NCI-H146 treated with DMSO at 0.1 percent for 48 hours (cell line): ENCODE measurements at regions not wholly inside any gene's neighbourhood (a gene's known extent, or its start where the extent isn't known, plus 50 kb on each side); places are given as distances from the start of the nearest gene placed in this dataset.

Experiments
- DNase-seq: peaks from one replicate; lab custom pipeline; 2025; ENCODE audit not compliant: unreplicated experiment; lab: John Stamatoyannopoulos, UW

DNA sequence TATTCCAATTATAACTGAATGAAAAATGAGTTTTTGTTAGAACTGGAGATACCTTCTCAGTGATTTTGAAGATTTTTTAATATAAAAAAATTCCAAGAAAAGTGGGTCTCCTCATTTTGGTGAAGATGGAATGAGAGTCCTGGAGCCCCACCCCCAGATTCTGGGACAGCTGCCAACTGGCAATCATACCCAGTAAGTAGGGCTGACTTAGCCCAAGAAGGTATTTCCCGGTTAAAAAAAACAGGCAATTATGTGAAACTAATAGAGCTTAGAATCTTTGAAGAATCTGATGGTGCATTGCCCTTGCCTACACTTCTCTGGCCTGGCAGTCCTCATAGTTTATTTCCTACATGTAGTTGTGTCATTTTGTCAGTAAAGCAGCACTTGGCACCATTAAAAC is 52.8 kb upstream of the VWDE start:
- no peak for DNase-seq

DNA sequence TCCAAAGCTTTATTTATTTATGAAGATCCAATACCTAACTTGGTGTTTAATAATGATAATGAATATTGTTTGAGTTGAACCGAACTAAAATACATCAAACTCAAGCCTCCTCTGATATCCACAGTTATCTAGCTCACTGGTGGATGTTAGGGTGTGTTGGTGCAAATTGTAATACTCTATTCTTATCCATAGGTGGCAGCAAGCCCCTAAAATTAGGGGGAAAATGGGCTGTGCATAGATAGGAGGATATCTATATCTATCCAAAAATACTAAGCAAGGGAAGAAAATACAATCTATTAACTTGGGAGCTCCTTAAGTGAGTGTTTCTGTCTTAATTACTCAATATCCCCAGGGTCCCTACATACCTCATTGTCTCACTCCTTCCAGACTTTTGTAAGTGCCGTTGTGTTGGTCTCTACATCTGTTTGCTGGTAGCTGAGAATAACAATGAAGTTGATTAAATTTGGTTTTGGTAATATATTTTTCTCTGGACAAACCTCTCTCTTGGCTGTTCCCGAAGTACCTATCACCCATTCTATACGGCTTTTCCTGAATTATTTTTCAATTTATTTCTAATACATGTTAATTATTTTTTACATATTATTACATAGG is 55.0 kb upstream of the VWDE start:
- peak; percentile 42 for DNase-seq

DNA sequence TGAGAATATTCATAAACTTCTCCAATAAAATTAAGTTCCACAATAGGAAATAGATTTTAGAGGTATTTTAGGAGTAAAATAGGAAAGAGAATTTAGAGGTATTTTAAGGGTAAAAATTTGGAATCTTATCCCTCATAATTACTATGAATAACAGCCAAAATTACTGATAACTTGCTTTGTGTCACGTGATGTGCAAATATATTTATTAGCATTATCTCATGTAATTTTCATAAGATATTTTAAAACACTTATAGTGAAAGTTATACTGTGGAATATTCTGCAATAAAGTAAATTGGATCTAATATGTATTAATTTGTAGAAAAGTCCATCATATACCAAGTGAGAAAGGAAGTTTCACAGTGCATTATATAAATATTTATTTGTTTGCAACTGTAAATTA is 64.2 kb upstream of the VWDE start:
- DNase-seq, result no peak

DNA sequence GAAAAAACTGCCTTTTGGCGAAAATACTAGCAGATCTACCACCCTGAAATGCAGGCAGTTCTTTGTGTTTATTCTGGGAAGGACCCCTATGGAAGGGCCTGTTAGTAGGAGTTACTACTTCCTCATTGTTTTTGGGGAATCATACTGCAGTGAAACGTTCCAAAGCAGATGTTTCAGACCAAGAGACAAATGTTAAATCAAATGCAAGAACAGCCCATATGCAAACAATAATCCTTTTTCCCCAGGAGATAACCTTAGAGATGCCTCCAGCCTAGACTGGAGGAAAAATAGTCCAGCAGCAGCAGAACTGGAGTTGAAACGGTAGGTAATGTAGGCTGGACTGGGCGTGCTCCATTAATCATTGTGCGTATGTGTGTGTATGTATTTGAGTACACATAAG is 65.9 kb upstream of the VWDE start:
- DNase-seq, result no peak

DNA sequence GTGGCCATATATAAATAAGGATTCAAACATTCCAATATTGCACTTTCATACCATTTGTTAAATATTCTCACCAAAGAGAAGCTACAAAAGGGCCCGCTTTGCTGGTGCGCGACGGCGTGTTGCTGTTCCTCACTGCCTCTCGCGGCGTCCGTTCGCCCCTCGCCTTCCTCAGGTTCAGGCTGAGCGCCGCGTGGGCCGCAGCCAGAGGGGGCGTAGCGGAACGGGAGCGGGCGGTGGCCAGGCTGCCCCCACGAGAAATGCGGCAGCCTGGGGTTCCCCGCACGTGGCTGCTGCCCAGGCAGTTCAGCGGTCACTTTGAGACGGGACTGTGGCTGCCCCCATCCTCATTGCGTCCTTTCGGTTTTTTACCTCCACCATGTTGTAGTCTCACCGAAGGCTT is 67.3 kb upstream of the VWDE start:
- no peak for DNase-seq

DNA sequence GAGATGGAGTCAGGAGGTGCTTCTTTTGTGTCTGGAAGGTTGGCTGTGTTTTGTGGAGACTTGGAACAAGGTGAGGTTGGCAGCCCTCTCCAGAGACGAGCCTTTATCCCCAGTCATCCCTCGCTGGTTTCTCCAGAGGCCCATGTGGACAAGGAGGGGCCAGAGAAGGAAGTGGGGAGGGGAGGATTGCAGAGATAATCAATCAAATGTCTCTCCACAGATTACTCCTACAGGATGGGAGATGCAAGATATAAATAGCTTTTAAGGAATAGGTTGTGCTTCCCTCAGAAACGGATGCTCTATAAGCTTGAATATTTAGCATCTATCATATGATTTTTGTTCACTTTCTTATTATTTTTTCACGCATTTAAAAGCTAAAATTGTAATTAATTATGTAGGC is 70.4 kb upstream of the VWDE start:
- no peak for DNase-seq

DNA sequence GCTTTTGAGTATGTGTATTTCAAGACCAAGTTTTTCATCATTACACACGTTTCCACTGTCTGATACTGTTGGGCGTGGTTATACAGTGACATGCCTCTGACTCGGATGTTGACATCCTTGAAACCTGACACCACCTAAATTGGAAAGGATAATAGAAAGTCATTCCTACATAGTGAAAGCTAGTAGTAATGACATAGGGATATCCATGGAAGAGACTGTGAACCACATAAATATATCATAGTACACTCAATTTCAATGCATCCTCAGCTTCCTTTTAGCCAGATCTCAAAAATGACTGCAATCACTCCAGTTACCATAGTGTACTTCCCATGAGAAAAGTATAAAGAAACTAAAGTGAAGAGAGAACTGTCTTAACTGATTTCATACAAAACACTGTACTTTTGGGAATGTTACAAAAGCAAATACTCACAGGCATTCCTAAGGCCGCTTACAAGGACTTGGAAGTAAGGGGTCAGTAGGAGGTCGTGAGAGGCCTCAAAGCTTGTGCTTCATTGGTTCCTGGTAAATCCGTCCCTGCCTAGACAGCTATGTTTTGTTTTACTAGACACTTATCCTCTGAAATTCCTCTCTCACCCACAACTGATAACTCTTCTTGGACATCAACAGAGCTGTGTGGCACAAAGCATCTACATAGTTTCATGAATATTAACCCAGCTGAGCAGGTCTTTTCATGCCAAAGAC is 71.8 kb upstream of the VWDE start:
- peak; percentile 54 for DNase-seq

DNA sequence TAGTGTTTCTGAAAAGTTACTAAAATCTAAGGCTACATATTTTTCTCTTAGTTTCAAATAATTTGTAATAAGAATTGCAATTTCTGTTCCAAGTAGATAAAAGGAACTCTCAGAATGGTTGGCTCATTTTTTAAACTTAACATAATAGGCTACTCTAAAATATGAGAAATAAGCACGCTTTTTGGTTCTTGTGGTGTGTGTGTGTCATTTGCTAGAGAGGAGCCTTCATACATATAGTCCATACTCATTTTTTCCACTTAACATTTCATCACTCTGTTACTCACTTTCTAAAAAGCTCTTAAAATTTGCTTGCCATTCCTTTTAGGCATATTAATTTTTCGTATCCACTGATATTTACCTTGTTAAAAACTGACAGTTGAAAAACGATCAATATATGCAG is 74.0 kb upstream of the VWDE start:
- DNase-seq, result no peak

DNA sequence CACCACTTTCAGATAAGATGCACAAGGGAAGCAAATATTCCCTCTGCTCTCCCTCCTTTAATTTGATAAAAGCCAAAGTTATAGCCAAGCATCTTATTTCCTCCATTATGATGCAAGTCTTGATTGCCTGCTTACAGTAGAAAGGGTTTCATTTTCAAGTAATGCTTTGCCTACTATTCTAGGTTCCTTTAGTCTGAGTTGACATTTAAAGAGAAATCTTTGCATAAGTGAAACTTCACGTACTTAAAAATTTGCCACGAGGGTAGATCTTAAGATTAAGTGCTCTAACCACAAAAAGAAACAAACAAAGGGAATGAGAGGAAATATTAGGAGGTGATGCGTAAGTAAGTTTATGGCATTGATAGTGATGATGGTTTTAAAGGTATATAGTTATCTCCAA is 78.1 kb upstream of the VWDE start:
- no peak for DNase-seq

DNA sequence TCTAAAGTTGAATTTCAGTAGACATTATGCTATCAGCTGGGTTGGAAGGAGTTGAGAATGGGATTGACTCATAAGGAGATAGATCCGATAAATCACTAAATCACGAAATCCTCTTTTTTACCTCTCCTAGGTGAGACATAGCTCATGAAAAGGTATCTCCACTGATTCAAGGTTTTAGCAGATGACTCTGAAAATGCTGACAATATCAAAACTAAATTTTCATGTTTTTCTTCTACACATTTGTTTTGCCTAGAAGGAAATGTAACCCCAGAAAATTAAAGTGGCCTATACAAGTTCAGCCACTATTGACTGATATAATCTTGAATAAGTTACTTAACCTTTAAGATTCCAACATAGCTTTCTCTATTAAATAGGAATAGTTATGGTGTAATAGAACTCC is 82.2 kb upstream of the VWDE start:
- DNase-seq, result no peak

DNA sequence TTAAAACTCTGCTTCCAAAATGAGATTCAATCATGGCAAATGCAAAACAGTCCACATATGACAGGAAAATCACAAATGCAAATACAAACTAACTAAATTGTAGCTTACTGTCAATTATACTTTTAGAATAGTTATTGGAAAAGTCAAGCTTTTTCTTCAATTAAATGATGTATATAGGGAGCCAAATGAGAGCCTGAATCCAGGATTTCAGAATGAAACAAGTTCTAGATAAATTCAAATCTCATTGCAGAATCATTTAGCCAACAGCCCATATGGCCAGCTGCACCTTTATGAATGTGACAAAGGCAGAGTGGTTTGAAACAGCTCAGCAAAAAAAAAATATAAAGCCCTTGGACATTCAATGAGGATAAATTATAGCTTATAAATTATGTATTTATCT is 82.2 kb upstream of the SCIN start:
- no peak for DNase-seq

DNA sequence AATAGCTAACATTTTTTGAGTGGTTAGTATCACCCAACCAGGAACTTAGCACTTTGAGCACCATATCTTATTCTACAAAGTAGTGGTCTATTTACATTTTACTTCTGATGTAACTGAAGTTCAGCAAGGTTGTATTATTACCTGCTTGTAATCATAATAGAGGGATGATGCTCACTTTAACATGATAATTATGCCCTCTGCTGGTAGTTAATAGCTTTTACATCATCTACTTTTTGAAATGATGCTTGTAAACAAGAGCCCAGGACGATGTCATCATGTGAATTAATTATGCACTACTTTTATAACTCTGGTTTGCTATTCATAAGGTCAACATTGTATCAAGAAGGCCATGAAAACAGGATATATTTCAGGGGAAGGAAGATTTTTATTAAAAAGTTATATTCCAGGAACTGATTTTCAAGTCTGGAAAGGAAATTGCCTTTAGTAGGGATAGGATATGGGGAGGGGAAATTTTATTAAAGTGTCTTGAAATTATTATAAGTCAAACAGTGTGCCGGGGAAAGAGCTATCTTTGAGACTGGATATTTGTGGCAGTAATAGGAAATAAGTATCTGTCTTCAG is 80.3 kb upstream of the SCIN start:
- peak; percentile 80 for DNase-seq

DNA sequence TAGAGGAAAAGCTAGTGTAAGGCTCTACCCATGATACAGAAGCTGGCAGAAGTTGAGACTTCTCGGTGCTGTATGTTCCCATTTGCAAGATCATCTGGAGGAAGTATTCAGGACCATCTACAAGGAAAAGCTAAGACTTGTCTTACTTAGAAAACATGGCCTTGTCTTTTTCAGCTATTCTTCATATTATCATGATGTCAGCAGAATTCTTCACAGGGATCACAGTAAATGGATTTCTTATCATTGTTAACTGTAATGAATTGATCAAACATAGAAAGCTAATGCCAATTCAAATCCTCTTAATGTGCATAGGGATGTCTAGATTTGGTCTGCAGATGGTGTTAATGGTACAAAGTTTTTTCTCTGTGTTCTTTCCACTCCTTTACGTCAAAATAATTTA is 79.6 kb upstream of the SCIN start:
- no peak for DNase-seq

DNA sequence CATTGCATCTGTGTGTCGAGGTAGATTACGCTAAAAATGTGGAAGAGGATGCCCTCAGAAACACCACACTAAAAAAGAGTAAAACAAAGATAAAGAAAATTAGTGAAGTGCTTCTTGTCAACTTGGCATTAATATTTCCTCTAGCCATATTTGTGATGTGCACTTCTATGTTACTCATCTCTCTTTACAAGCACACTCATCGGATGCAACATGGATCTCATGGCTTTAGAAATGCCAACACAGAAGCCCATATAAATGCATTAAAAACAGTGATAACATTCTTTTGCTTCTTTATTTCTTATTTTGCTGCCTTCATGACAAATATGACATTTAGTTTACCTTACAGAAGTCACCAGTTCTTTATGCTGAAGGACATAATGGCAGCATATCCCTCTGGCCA is 79.0 kb upstream of the SCIN start:
- no peak for DNase-seq

DNA sequence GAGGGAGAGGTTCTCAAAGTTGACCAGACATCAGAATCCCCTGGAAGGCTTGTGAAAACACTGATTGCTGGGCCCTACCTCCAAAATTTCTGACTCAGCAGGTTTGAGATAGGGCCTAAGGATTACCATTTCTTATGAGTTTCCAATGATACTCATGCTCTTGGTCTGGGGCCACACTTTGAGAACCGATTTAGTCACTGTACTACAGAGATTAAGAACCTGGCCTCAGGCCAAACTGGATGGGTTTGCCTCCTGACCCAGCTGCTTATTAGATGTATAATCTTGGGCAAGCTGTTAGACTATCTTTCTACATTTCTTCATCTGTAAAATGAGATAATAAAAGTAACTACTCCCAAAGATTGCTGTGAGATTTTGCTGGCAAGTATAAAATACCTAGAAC is 77.1 kb upstream of the SCIN start:
- DNase-seq, result no peak

DNA sequence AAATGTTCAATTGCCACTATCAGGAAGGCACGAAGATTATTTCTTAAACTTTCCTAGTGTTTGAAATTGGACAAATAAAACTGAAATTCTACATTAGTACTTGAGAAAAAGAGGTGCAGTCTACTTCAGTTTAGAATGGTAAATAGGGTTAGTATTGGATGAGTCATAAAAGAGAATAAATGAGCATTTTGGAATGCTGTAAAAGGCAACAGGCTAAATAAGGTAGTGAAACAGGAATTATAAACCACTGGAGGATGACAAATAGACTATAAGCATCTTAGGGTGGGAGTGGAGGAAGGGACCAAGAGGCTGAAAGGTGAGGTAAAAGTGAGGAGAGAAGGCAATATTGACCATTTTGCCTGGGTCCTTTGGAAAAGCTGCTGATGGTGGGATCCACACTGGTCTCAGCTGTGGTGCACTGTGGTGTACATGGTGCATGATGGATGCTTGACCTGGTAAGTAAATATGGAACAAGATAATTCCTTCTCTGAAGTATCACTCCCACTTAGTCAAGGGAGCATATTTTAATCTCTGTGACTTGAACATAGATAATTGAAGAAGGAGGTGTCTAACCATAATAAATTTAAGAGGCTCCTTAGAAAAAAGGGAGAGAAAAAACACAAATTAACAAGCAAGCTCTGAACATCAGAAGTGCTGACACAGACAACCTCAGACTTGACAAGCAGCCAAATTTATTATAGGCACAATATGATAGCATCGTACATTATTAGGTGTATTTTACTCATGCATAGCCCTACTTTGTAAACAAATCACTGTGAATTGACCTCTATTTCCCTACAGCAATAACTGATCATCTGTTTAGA is 76.4 kb upstream of the SCIN start:
- DNase-seq, result no peak

DNA sequence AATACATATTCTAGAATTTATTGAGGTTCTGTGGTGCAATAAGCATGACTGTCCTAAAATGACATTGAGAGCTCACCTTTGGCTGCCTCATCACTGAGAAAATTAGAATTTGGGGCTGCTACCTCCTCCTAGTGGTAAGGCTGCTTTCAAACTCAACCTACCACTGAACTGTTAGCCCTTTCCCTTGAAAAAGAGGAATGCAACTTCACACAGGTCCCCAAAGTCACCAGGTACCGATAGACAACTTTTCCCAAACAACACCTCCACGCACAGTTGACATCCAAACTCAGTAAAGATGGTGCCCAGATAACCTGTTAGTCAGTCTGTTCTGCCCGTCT is 75.9 kb upstream of the SCIN start:
- no peak for DNase-seq

DNA sequence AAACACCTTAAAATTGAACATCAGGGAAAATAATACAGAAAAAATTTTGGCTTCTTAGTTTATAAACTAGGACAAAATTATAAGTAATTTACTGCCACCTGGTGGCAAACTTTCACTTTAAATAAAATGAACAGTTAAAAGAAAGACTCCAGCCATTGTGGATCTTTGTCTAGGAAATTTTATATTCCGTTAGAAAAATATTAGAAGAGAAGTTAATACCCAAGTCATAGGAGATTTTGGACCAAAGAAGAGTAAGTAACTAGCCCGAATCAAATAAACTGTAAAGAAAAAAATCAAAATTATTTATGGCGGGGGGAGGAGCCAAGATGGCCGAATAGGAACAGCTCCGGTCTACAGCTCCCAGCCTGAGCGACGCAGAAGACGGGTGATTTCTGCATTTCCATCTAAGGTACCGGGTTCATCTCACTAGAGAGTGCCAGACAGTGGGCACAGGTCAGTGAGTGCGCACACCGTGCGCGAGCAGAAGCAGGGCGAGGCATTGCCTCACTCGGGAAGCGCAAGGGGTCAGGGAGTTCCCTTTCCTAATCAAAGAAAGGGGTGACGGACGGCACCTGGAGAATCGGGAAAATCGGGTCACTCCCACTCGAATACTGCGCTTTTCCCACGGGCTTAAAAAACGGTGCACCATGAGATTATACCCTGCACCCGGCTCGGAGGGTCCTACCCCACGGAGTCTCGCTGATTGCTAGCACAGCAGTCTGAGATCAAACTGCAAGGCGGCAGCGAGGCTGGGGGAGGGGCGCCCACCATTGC is 73.4 kb upstream of the SCIN start:
- peak; percentile 67 for DNase-seq

DNA sequence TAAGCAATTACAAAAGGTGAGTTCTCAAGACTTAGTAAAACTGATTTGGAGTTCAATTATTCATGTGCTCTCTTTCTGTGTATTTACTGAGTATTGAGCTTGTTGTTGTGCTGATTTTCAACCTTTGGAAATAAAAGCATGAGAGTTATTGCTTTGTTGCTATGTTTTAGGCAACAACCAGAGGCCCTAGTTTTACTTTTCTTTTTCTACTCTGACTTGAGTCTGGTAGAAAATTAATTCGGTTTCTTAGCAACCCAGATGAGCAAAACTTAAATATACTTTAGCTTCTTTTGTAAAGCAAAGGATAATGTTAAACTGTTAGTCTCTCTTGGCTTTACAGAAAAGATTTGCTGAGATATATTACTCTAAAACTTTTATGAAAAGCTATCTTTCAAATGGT is 66.4 kb upstream of the SCIN start:
- no peak for DNase-seq

DNA sequence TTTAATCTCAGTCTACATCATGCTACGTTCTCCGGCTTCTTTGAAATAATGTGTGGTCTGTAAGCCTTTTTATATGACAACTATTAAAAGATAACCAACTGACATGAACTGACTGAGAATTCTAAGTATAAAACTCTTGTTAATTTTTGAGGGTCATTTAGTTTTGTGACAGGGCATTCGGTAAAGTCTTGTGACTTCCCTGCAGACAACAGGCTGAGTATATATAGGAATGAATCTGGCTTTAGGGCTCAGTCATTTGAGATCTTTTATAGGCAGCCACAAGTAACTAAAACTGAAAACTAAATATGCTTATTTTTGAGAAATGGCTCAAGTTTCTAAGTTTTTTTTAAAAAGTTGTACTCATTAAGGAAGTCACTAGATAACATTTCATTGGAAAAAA is 62.5 kb upstream of the SCIN start:
- no peak for DNase-seq

DNA sequence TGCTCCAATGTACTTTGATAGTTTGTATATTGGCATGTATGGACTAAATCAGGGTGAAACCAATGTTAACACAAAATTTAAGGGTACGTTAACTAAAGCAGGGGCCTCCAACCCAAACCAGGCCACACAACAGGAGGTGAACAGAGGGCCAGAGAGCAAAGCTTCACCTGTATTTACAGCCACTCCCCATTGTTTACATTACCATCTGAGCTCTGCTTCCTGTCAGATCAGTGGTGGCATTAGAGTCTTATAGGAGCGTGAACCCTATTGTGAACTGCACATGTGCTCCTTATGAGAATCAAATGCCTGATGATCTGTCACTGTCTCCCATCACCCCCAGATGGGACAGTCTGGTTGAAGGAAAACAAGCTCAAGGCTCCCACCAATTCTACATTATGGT is 62.0 kb upstream of the SCIN start:
- no peak for DNase-seq
